HL-60 (cell line): ENCODE measurements at regions not wholly inside any gene's neighbourhood (a gene's known extent, or its start where the extent isn't known, plus 50 kb on each side); places are given as distances from the start of the nearest gene placed in this dataset.
"Not testable (repeated sequence)": the region's sequence is repeated elsewhere in the genome, so short reads cannot be mapped to it uniquely, and the experiment has no call there.

ENCODE experiments used
- GABPA ChIP-seq: IDR thresholded peaks from 2 replicates; pipeline ENCODE4 v1.6.1; 2012; ENCODE audit warnings: low read depth
- POLR2AphosphoS5 ChIP-seq: IDR thresholded peaks from 2 replicates; pipeline ENCODE4 v1.6.1; 2012; ENCODE audit warnings: low read depth
- SPI1 ChIP-seq: IDR thresholded peaks from 2 replicates; pipeline ENCODE4 v1.6.1; 2012; ENCODE audit warnings: low read depth, mild to moderate bottlenecking, borderline replicate concordance
- TF ChIP-seq, protein P1 (sequence below): IDR thresholded peaks from one replicate; pipeline ENCODE4 v1.5.1; 2011; ENCODE audit warnings: low read length, control low read depth, inconsistent platforms; ENCODE audit not compliant: insufficient read depth

DNA sequence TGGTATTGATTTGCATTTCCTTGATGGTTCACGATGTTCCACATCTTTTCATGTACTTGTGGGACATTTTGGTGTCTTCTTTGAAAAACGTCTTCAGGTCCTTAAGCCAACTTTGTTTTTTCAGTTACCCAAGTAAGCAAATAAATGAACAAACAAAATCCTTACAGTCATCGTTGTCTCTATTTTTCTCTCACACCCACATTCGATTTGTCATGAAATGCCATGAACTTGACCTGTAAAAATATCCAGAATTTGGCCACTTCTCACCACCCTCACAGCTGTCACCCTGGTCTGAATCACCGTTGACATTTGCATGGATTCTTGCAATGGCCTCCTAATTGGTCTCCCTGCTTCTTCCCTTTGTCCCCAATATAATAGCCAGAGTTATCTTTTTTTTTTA lies 109.5 kb upstream of the METTL14 start:
- TF ChIP-seq SPI1, POLR2AphosphoS5, GABPA: not testable (repeated sequence)
- TF ChIP-seq, protein P1, sequence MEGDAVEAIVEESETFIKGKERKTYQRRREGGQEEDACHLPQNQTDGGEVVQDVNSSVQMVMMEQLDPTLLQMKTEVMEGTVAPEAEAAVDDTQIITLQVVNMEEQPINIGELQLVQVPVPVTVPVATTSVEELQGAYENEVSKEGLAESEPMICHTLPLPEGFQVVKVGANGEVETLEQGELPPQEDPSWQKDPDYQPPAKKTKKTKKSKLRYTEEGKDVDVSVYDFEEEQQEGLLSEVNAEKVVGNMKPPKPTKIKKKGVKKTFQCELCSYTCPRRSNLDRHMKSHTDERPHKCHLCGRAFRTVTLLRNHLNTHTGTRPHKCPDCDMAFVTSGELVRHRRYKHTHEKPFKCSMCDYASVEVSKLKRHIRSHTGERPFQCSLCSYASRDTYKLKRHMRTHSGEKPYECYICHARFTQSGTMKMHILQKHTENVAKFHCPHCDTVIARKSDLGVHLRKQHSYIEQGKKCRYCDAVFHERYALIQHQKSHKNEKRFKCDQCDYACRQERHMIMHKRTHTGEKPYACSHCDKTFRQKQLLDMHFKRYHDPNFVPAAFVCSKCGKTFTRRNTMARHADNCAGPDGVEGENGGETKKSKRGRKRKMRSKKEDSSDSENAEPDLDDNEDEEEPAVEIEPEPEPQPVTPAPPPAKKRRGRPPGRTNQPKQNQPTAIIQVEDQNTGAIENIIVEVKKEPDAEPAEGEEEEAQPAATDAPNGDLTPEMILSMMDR, result not testable (repeated sequence)
